ENCODE measurements at regions not wholly inside any gene's neighbourhood (a gene's known extent, or its start where the extent isn't known, plus 50 kb on each side); places are given as distances from the start of the nearest gene placed in this dataset.

- intact Hi-C loops (cut with micrococcal nuclease), result loop anchor here (10.0 kb wide), 1 partner anchor 393 kb away; no protein-coding TSS in a partner anchor
Observed at GRCh38 chr3:132187746-132188145, 129.5 kb upstream of the ACP3 start.

GRCh38 chr3:132189601-132190000 lies 127.6 kb upstream of the ACP3 start:
- intact Hi-C loops (cut with micrococcal nuclease), result loop anchor here (10.0 kb wide), 1 partner anchor 395 kb away; no protein-coding TSS in a partner anchor

- intact Hi-C loops (cut with micrococcal nuclease), result no loop called here
Observed at GRCh38 chr3:132196113-132196512, 121.1 kb upstream of the ACP3 start.

GRCh38 chr3:132198516-132198915 lies 118.7 kb upstream of the ACP3 start:
- intact Hi-C loops (cut with micrococcal nuclease), result no loop called here

GRCh38 chr3:132199451-132199850 lies 117.8 kb upstream of the ACP3 start:
- intact Hi-C loops (cut with micrococcal nuclease), result no loop called here

- intact Hi-C loops (cut with micrococcal nuclease), result no loop called here
Observed at GRCh38 chr3:132202586-132202985, 114.6 kb upstream of the ACP3 start.

- intact Hi-C loops (cut with micrococcal nuclease), result no loop called here
Observed at GRCh38 chr3:132203889-132204596, 113.2 kb upstream of the ACP3 start.

- intact Hi-C loops (cut with micrococcal nuclease), result no loop called here
Observed at GRCh38 chr3:132205609-132206008, 111.6 kb upstream of the ACP3 start.

GRCh38 chr3:132209855-132210254 lies 107.4 kb upstream of the ACP3 start:
- intact Hi-C loops (cut with micrococcal nuclease), result no loop called here

- intact Hi-C loops (cut with micrococcal nuclease), result no loop called here
Observed at GRCh38 chr3:132210476-132211346, 106.5 kb upstream of the ACP3 start.

GRCh38 chr3:132211896-132212295 lies 105.3 kb upstream of the ACP3 start:
- intact Hi-C loops (cut with micrococcal nuclease), result no loop called here

- intact Hi-C loops (cut with micrococcal nuclease), result no loop called here
Observed at GRCh38 chr3:132218817-132219755, 98.1 kb upstream of the ACP3 start.

- intact Hi-C loops (cut with micrococcal nuclease), result no loop called here
Observed at GRCh38 chr3:132220986-132221385, 96.2 kb upstream of the ACP3 start.

GRCh38 chr3:132222868-132223538 lies 94.2 kb upstream of the ACP3 start:
- intact Hi-C loops (cut with micrococcal nuclease), result no loop called here

GRCh38 chr3:132225664-132226063 lies 91.5 kb upstream of the ACP3 start:
- intact Hi-C loops (cut with micrococcal nuclease), result no loop called here

- intact Hi-C loops (cut with micrococcal nuclease), result no loop called here
Observed at GRCh38 chr3:132228923-132229322, 88.3 kb upstream of the ACP3 start.

GRCh38 chr3:132229641-132230040 lies 87.6 kb upstream of the ACP3 start:
- intact Hi-C loops (cut with micrococcal nuclease), result no loop called here

- intact Hi-C loops (cut with micrococcal nuclease), result no loop called here
Observed at GRCh38 chr3:132230156-132231000, 86.8 kb upstream of the ACP3 start.

GRCh38 chr3:132231633-132232032 lies 85.6 kb upstream of the ACP3 start:
- intact Hi-C loops (cut with micrococcal nuclease), result no loop called here

- intact Hi-C loops (cut with micrococcal nuclease), result no loop called here
Observed at GRCh38 chr3:132232231-132232792, 84.9 kb upstream of the ACP3 start.
